DND-41 (cell line): ENCODE measurements at regions not wholly inside any gene's neighbourhood (a gene's known extent, or its start where the extent isn't known, plus 50 kb on each side); places are given as distances from the start of the nearest gene placed in this dataset.
A peak's percentile ranks its signal among the peaks of the same experiment; 100 is the strongest.

Source experiments
- ATAC-seq: fragments of 200-7000 bp; cut with Tn5 transposase; 3 replicates; pipeline ENCODE4 v1.9.1; 2021; ENCODE audit warnings: low read depth; ENCODE audit not compliant: insufficient read depth
- DNase-seq: peaks from one replicate; pipeline ENCODE4 v3.0.0-alpha.2; 2020
- H2AFZ ChIP-seq: 2 replicates; pipeline ENCODE4 v1.6.0; 2012; ENCODE audit warnings: low read depth, low read length
- H3K27ac ChIP-seq: 2 replicates; pipeline ENCODE4 v1.5.1; 2012; ENCODE audit warnings: low read length, inconsistent platforms
- H3K27me3 ChIP-seq: fragments of 200-600 bp; sonication (generic); 2 replicates; pipeline ENCODE4 v1.6.0; 2012; ENCODE audit warnings: low read length, mild to moderate bottlenecking, inconsistent platforms; ENCODE audit not compliant: insufficient read depth, poor library complexity
- H3K36me3 ChIP-seq: 2 replicates; pipeline ENCODE4 v1.5.1; 2012; ENCODE audit warnings: low read length, inconsistent platforms; ENCODE audit not compliant: insufficient read depth
- H3K4me1 ChIP-seq: 2 replicates; pipeline ENCODE4 v1.5.1; 2012; ENCODE audit warnings: mild to moderate bottlenecking, low read length; ENCODE audit not compliant: insufficient read depth
- H3K4me2 ChIP-seq: 2 replicates; pipeline ENCODE4 v1.6.0; 2012; ENCODE audit warnings: mild to moderate bottlenecking, moderate library complexity, low read length, inconsistent platforms; ENCODE audit not compliant: insufficient read depth
- H3K4me3 ChIP-seq, 2 experiments: fragments of 200-600 bp in 1 of 2; shearing (Covaris generic) in 1 of 2; 2 replicates each; pipeline ENCODE4 v1.5.1; 2012 to 2016; ENCODE audit warnings: inconsistent platforms in 2 of 2, low read length in 2 of 2, mild to moderate bottlenecking in 2 of 2, low read depth in 1 of 2, moderate library complexity in 1 of 2
- H3K79me2 ChIP-seq: 2 replicates; pipeline ENCODE4 v1.6.0; 2012; ENCODE audit warnings: low read length, inconsistent platforms; ENCODE audit not compliant: insufficient read depth
- H3K9ac ChIP-seq: 2 replicates; pipeline ENCODE4 v1.6.0; 2012; ENCODE audit warnings: low read depth, mild to moderate bottlenecking, inconsistent platforms, low read length, moderate library complexity
- H3K9me3 ChIP-seq: 2 replicates; pipeline ENCODE4 v1.5.1; 2012; ENCODE audit warnings: low read length, moderate library complexity, mild to moderate bottlenecking, inconsistent platforms; ENCODE audit not compliant: insufficient read depth, severe bottlenecking
- H4K20me1 ChIP-seq: 2 replicates; pipeline ENCODE4 v1.6.0; 2012; ENCODE audit warnings: low read length; ENCODE audit not compliant: insufficient read depth
- EZH2 ChIP-seq: IDR thresholded peaks from 3 replicates; pipeline ENCODE4 v1.6.1; 2012; ENCODE audit warnings: borderline replicate concordance, low read depth, mild to moderate bottlenecking, moderate library complexity, low read length, inconsistent platforms; ENCODE audit not compliant: severe bottlenecking
- TF ChIP-seq, protein P1 (sequence below): IDR thresholded peaks from 2 replicates; pipeline ENCODE4 v1.5.1; 2012; ENCODE audit warnings: borderline replicate concordance, low read length, moderate library complexity, mild to moderate bottlenecking; ENCODE audit not compliant: poor library complexity, severe bottlenecking; ENCODE audit errors: extremely low read depth

GRCh38 chr5:51987239-51987638, 604.0 kb downstream of the ISL1 start:
- Histone ChIP-seq H3K4me1 (no peaks in the 10 kb centered on the region), H3K4me2 (no peak overlapping the region), H3K27ac (no peak overlapping the region), H3K27me3 (no peaks in the 10 kb centered on the region), H3K9me3 (no peaks in the 10 kb centered on the region), H4K20me1 (no peaks in the 10 kb centered on the region), H3K36me3 (no peaks in the 10 kb centered on the region), H3K9ac (no peak overlapping the region), H2AFZ (no peak overlapping the region), H3K4me3 (no peak overlapping the region), H3K79me2 (no peaks in the 10 kb centered on the region)
- TF ChIP-seq, protein P1, sequence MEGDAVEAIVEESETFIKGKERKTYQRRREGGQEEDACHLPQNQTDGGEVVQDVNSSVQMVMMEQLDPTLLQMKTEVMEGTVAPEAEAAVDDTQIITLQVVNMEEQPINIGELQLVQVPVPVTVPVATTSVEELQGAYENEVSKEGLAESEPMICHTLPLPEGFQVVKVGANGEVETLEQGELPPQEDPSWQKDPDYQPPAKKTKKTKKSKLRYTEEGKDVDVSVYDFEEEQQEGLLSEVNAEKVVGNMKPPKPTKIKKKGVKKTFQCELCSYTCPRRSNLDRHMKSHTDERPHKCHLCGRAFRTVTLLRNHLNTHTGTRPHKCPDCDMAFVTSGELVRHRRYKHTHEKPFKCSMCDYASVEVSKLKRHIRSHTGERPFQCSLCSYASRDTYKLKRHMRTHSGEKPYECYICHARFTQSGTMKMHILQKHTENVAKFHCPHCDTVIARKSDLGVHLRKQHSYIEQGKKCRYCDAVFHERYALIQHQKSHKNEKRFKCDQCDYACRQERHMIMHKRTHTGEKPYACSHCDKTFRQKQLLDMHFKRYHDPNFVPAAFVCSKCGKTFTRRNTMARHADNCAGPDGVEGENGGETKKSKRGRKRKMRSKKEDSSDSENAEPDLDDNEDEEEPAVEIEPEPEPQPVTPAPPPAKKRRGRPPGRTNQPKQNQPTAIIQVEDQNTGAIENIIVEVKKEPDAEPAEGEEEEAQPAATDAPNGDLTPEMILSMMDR: no peak
- TF ChIP-seq EZH2: no peak
- ATAC-seq: no peak
- DNase-seq: no peak

- H2AFZ ChIP-seq: no peak overlapping the region
- H3K9ac ChIP-seq: no peak overlapping the region
- H3K9me3 ChIP-seq: no peaks in the 10 kb centered on the region
- H3K4me2 ChIP-seq: no peak overlapping the region
- no peaks in the 10 kb centered on the region for H4K20me1 ChIP-seq
- ATAC-seq (0 out of 3 replicates have a peak, but pooled peaks have one; percentile 27), DNase-seq (no peak)
- H3K79me2 ChIP-seq: no peaks in the 10 kb centered on the region
- no peaks in the 10 kb centered on the region for H3K27me3 ChIP-seq
- H3K36me3 ChIP-seq: no peaks in the 10 kb centered on the region
- H3K4me3 ChIP-seq: no peak overlapping the region
- TF ChIP-seq EZH2: no peak
- TF ChIP-seq, protein P1: no peak
- H3K4me1 ChIP-seq: no peaks in the 10 kb centered on the region
- H3K27ac ChIP-seq: no peak overlapping the region
These were observed 604.5 kb downstream of the ISL1 start for GRCh38 chr5:51987669-51988209.

- Histone ChIP-seq H3K36me3 (no peaks in the 10 kb centered on the region), H3K27ac (no peak overlapping the region), H2AFZ (no peak overlapping the region), H3K4me2 (no peak overlapping the region), H3K4me1 (no peaks in the 10 kb centered on the region), H3K9me3 (no peaks in the 10 kb centered on the region), H3K9ac (no peak overlapping the region), H3K27me3 (no peaks in the 10 kb centered on the region), H3K4me3 (no peak overlapping the region), H4K20me1 (no peaks in the 10 kb centered on the region), H3K79me2 (no peaks in the 10 kb centered on the region)
- no peak for ATAC-seq
- TF ChIP-seq EZH2: no peak
- TF ChIP-seq, protein P1: no peak
- no peak for DNase-seq
These were observed 605.4 kb downstream of the ISL1 start for GRCh38 chr5:51988634-51989033.
